NT2/D1 (cell line): ENCODE measurements at regions not wholly inside any gene's neighbourhood (a gene's known extent, or its start where the extent isn't known, plus 50 kb on each side); places are given as distances from the start of the nearest gene placed in this dataset.

ENCODE experiments used
- SUZ12 ChIP-seq: IDR thresholded peaks from 2 replicates; pipeline ENCODE4 v1.6.1; 2011; ENCODE audit not compliant: insufficient read length, insufficient read depth; ENCODE audit errors: extremely low read depth
- YY1 ChIP-seq: IDR thresholded peaks from 2 replicates; pipeline ENCODE4 v1.6.1; 2011; ENCODE audit not compliant: insufficient read length, insufficient read depth
- ZNF274 ChIP-seq: IDR thresholded peaks from 2 replicates; pipeline ENCODE4 v1.6.1; 2011; ENCODE audit warnings: mild to moderate bottlenecking, low read depth, low read length

GRCh38 chr7:94314413-94315410, 80.0 kb upstream of the COL1A2 start:
- no peak for TF ChIP-seq YY1
- no peak for TF ChIP-seq ZNF274
- no peak for TF ChIP-seq SUZ12
